Esophagus squamous epithelium (tissue), 5 donors: ENCODE measurements at regions not wholly inside any gene's neighbourhood (a gene's known extent, or its start where the extent isn't known, plus 50 kb on each side); places are given as distances from the start of the nearest gene placed in this dataset.
"Not testable (repeated sequence)": the region's sequence is repeated elsewhere in the genome, so short reads cannot be mapped to it uniquely, and the experiment has no call there.

Experiments
- DNase-seq: peaks from one replicate; lab custom pipeline; 2025; lab: John Stamatoyannopoulos, UW
- H3K27ac ChIP-seq, 4 donors: fragments of 200-600 bp; sonication (generic); one replicate each; pipeline ENCODE4 v1.5.1; 2016 to 2019; ENCODE audit warnings: mild to moderate bottlenecking in 1 of 4
- H3K27me3 ChIP-seq, 4 donors: fragments of 200-600 bp; sonication (generic); 1 replicate in 3 of 4; 2 replicates in 1 of 4; pipeline versions ENCODE4 v1.5.1 to v1.6.0; 2017 to 2021; ENCODE audit warnings: antibody characterized with exemption in 1 of 4
- H3K36me3 ChIP-seq, 3 donors: fragments of 200-600 bp; sonication (generic); one replicate each; pipeline ENCODE4 v1.5.1; 2016 to 2019
- H3K4me1 ChIP-seq, 3 donors: fragments of 200-600 bp; sonication (generic); one replicate each; pipeline ENCODE4 v1.5.1; 2017 to 2019
- H3K4me3 ChIP-seq, 4 donors: fragments of 200-600 bp; sonication (generic); 1 replicate in 3 of 4; 2 replicates in 1 of 4; pipeline ENCODE4 v1.5.1; 2016 to 2019; ENCODE audit warnings: mild to moderate bottlenecking in 2 of 4, moderate library complexity in 1 of 4
- H3K9me3 ChIP-seq, 3 donors: fragments of 200-600 bp; sonication (generic); one replicate each; pipeline ENCODE4 v1.5.1; 2016 to 2019
- POLR2A ChIP-seq, 4 donors: fragments of 450-650 bp; IDR thresholded peaks; one replicate each; pipeline ENCODE4 v1.6.1; 2017; ENCODE audit warnings: antibody characterized with exemption in 4 of 4, mild to moderate bottlenecking in 4 of 4, moderate library complexity in 3 of 4
- WGBS, 2 donors: methylation state at CpG; one replicate each; pipeline ENCODE4 v1.1.5; 2018; 5-methylcytosine and 5-hydroxymethylcytosine counted together
- intact Hi-C: fragments of 100-400 bp; cut with DNase I; formaldehyde crosslinking; loops from one replicate; pipeline ENCODE4 v1.15.0; 2022
- TF ChIP-seq, protein P1 (sequence below), 6 experiments: fragments of 450-650 bp in 4 of 6; fragments of 200-600 bp in 2 of 6; sonication (generic) in 2 of 6; IDR thresholded peaks; one replicate each; pipeline ENCODE4 v1.5.1; 2016 to 2019; ENCODE audit warnings: antibody characterized with exemption in 6 of 6, mild to moderate bottlenecking in 4 of 6, moderate library complexity in 4 of 6
- donor health status: DM: yes; HTN: yes; CAD: no.

DNA sequence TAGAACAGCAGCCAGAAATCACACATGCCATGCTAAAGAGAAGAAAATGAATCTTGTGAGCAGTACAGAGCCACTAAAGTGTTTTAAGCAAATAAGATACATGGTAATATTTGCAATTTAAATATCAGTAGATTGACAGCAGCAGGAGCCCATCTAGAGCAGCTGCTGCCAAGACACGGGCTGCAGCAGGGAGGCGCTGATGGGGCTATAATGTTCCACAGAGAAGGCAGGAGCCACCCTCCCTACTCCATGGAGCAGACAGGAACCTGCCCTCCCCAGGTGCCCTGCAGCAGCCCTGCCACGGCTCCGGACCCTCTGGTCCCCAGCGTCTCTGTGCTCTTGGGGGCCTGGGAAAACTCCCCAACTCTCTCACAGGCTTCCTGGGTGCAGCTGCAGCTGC, 224.1 kb upstream of the ISL1 start:
- WGBS, 2 donors = 88 to 89% methylated on average over 2 of the region's 5 CpGs
- Histone ChIP-seq H3K27ac (no peak overlapping the region), H3K4me3 (no peak overlapping the region), H3K27me3 (no peaks in the 10 kb centered on the region), H3K4me1 (no peaks in the 10 kb centered on the region), H3K36me3 (no peaks in the 10 kb centered on the region), H3K9me3 (peaks cover 0 to 31% (median 0%) of the 10 kb centered on the region in 3 donors)
- intact Hi-C loops = no loop called here
- no peak for DNase-seq
- TF ChIP-seq, protein P1, sequence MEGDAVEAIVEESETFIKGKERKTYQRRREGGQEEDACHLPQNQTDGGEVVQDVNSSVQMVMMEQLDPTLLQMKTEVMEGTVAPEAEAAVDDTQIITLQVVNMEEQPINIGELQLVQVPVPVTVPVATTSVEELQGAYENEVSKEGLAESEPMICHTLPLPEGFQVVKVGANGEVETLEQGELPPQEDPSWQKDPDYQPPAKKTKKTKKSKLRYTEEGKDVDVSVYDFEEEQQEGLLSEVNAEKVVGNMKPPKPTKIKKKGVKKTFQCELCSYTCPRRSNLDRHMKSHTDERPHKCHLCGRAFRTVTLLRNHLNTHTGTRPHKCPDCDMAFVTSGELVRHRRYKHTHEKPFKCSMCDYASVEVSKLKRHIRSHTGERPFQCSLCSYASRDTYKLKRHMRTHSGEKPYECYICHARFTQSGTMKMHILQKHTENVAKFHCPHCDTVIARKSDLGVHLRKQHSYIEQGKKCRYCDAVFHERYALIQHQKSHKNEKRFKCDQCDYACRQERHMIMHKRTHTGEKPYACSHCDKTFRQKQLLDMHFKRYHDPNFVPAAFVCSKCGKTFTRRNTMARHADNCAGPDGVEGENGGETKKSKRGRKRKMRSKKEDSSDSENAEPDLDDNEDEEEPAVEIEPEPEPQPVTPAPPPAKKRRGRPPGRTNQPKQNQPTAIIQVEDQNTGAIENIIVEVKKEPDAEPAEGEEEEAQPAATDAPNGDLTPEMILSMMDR (IDR thresholded peaks at IDR 0.05) = no peak
- TF ChIP-seq POLR2A (IDR thresholded peaks at IDR 0.05) = no peak

GRCh38 chr5:51159606-51160005, 223.6 kb upstream of the ISL1 start:
- Histone ChIP-seq H3K27me3 (no peaks in the 10 kb centered on the region), H3K4me1 (no peaks in the 10 kb centered on the region), H3K9me3 (peaks cover 0 to 31% (median 0%) of the 10 kb centered on the region in 3 donors), H3K36me3 (no peaks in the 10 kb centered on the region), H3K4me3 (no peak overlapping the region), H3K27ac (no peak overlapping the region)
- WGBS, 2 donors = no CpG with 5 or more reads among the region's 2 CpGs
- intact Hi-C loops = no loop called here
- TF ChIP-seq, protein P1 (IDR thresholded peaks at IDR 0.05) = no peak
- no peak for TF ChIP-seq POLR2A (IDR thresholded peaks at IDR 0.05)
- DNase-seq = no peak

DNA sequence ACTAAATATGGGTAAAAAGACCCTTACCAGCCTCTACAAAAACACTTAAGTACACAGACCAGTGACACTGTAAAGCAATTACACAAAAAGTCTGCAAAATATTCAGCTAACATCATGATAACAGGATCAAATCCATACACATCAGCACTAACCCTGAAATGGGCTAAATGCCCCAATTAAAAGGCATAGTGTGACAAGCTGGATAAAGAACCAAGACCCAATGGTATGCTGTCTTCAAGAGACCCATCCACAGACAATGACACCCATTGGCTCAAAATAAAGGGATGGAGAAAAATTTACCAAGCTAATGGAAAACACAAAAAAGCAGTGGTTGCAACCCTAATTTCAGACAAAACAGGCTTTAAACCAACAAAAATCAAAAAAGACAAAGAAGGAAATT, 221.0 kb upstream of the ISL1 start:
- intact Hi-C loops = no loop called here
- H3K9me3 ChIP-seq = peaks cover 0 to 31% (median 0%) of the 10 kb centered on the region in 3 donors
- H3K27me3 ChIP-seq = no peaks in the 10 kb centered on the region
- H3K4me1 ChIP-seq = no peaks in the 10 kb centered on the region
- DNase-seq = no peak
- H3K36me3 ChIP-seq = no peaks in the 10 kb centered on the region
- TF ChIP-seq, protein P1 (IDR thresholded peaks at IDR 0.05) = no peak
- TF ChIP-seq POLR2A (IDR thresholded peaks at IDR 0.05) = no peak
- no peak overlapping the region for H3K27ac ChIP-seq
- no peak overlapping the region for H3K4me3 ChIP-seq

DNA sequence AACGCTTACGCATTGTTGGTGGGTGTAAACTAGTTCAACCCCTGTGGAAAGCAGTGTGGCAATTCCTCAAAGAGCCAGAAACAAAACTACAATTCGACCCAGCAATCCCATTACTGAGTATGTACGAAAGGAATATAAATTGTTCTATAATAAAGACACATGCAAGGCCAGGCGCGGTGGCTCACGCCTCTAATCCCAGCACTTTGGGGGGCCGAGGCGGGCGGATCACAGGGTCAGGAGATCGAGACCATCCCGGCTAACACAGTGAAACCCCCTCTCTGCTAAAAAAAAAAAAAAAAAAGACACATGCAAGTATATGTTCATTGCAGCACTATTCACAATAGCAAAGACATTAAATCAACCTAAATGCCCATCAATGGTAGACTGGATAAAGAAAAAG, 217.6 kb upstream of the ISL1 start:
- H3K4me3 ChIP-seq, DNase-seq, H3K4me1 ChIP-seq, H3K27ac ChIP-seq, H3K36me3 ChIP-seq, intact Hi-C loops, H3K27me3 ChIP-seq: not testable (repeated sequence)
- peaks cover 0 to 19% (median 0%) of the 10 kb centered on the region in 3 donors for H3K9me3 ChIP-seq
- 85 to 88% methylated on average over 8 to 12 of the region's 12 CpGs for WGBS, 2 donors

DNA sequence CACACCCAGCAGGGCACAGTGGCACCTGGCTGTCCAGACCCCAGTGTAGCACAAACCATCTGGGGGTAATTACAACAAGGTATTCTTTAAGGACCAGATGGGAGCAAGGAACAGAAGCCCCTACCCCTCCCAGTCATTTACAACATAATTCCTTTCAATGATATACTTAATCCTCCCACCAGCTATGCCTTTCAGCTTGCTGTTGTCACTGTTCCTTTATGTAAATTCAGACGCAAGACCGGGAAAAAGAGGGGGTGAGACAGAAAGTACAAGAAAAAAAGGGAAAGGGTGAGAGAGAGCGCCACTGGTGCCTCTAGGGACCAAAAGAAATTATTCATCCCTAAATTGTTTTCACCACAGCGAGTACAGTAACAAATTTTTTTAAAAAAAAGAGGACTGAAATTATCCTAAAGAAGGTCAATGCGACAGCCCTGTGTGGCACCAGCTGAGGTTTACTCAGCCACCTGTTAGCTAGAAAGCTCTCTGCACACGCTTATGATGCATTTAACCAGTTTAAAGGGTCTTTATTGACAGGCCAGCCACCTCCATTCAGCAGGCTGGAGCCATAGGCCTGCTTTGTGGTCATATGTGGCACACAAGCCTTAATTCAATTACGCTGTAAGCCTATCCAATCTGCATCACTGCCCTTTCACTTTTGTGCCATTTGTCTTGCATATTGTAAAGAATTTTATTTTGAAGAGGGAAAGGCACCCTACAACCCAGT, 210.2 kb upstream of the ISL1 start:
- Histone ChIP-seq H3K27me3 (no peaks in the 10 kb centered on the region), H3K27ac (no peak overlapping the region), H3K4me3 (no peak overlapping the region), H3K4me1 (no peaks in the 10 kb centered on the region), H3K36me3 (no peaks in the 10 kb centered on the region), H3K9me3 (no peaks in the 10 kb centered on the region)
- no peak for DNase-seq
- no peak for TF ChIP-seq POLR2A (IDR thresholded peaks at IDR 0.05)
- TF ChIP-seq, protein P1 (IDR thresholded peaks at IDR 0.05) = no peak
- intact Hi-C loops = no loop called here
- WGBS, 2 donors = 28 to 34% methylated on average over 7 of the region's 7 CpGs
